BLaER1 (cell line): ENCODE measurements at regions not wholly inside any gene's neighbourhood (a gene's known extent, or its start where the extent isn't known, plus 50 kb on each side); places are given as distances from the start of the nearest gene placed in this dataset.

Experiments
- H3K27ac ChIP-seq: shearing (Covaris generic); formaldehyde crosslinking; 2 replicates; pipeline ENCODE4 v1.8.1; 2022
- H3K27me3 ChIP-seq: shearing (Covaris generic); formaldehyde crosslinking; 2 replicates; pipeline ENCODE4 v1.8.1; 2022
- H3K36me3 ChIP-seq: shearing (Covaris generic); formaldehyde crosslinking; 2 replicates; pipeline ENCODE4 v1.8.1; 2022
- H3K4me1 ChIP-seq: shearing (Covaris generic); formaldehyde crosslinking; 2 replicates; pipeline ENCODE4 v1.8.1; 2022
- H3K4me2 ChIP-seq: shearing (Covaris generic); formaldehyde crosslinking; 2 replicates; pipeline ENCODE4 v1.8.1; 2022
- H3K4me3 ChIP-seq: shearing (Covaris generic); formaldehyde crosslinking; 2 replicates; pipeline ENCODE4 v1.8.1; 2022
- H3K9ac ChIP-seq: shearing (Covaris generic); formaldehyde crosslinking; 2 replicates; pipeline ENCODE4 v1.8.1; 2022
- H3K9me3 ChIP-seq: shearing (Covaris generic); formaldehyde crosslinking; 2 replicates; pipeline ENCODE4 v1.8.1; 2022
- H4K20me1 ChIP-seq: shearing (Covaris generic); formaldehyde crosslinking; 2 replicates; pipeline ENCODE4 v1.8.1; 2022
- Cebpa-rat ChIP-seq: shearing (Covaris generic); IDR thresholded peaks from 2 replicates; pipeline ENCODE4 v1.8.1; 2022

DNA sequence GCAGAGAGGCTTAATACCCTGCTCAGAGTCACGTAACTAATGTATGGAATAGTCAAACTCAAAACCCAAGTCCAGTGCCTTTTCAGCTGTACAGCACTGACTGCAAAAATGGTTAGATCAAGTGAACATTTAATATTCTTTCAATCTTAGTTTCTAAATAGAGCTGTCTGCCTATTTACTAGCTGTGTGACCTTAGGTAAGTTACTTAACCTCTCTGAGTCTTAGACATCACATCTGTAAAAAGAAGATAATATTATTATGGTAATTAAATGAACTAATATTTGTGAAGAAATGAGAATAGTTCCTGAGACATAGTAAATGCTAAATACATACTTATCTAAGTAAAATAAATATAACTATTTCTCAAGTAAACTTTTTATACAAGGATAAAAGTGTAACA, 235.5 kb downstream of the SAMD5 start:
- no peak overlapping the region for H3K4me3 ChIP-seq
- H3K9ac ChIP-seq, result no peak overlapping the region
- H3K9me3 ChIP-seq, result no peaks in the 10 kb centered on the region
- H3K4me1 ChIP-seq, result peaks cover 4% of the 10 kb centered on the region
- no peak for TF ChIP-seq Cebpa-rat
- no peaks in the 10 kb centered on the region for H3K36me3 ChIP-seq
- H3K27ac ChIP-seq, result no peak overlapping the region
- no peak overlapping the region for H3K4me2 ChIP-seq
- no peaks in the 10 kb centered on the region for H4K20me1 ChIP-seq
- no peaks in the 10 kb centered on the region for H3K27me3 ChIP-seq

DNA sequence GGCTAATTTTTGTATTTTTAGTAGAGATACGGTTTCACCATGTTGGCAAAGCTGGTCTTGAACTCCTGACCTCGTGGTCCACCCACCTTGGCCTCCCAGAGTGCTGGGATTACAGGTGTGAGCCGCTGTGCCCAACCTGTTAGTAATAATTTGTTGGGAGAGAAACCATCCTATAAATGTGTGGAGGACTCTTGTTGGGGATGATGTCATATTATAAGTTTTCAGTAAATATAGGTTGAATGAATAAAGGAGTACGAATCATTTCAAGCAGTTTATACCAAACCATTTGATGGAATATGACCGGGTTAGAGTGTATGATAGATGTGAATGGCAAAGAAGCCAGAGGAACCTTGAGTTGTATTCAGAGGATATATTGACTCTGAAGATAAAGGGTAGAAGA, 240.8 kb downstream of the SAMD5 start:
- no peaks in the 10 kb centered on the region for H3K36me3 ChIP-seq
- H4K20me1 ChIP-seq, result no peaks in the 10 kb centered on the region
- no peaks in the 10 kb centered on the region for H3K27me3 ChIP-seq
- H3K9ac ChIP-seq, result no peak overlapping the region
- no peaks in the 10 kb centered on the region for H3K9me3 ChIP-seq
- TF ChIP-seq Cebpa-rat, result no peak
- no peak overlapping the region for H3K4me2 ChIP-seq
- H3K4me1 ChIP-seq, result no peaks in the 10 kb centered on the region
- no peak overlapping the region for H3K4me3 ChIP-seq
- H3K27ac ChIP-seq, result no peak overlapping the region

DNA sequence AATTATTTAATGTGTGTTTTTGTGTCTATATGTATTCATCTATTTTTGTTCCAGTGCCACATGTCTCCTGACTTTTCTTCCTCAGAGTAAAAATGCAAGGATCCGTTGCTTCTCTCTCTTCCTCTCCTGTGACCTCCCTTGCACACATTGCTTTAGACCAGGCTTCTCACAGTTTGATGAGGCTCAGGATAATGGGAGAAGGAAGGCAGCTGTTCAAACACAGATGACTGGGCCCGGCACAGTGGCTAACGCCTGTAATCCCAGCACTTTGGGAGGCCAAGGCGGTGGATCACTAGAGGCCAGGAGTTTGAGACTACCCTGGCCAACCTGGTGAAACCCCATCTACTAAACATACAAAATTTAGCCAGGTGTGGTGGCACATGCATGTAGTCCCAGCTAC, 241.9 kb downstream of the SAMD5 start:
- no peak overlapping the region for H3K4me3 ChIP-seq
- no peak for TF ChIP-seq Cebpa-rat
- H3K36me3 ChIP-seq, result no peaks in the 10 kb centered on the region
- no peak overlapping the region for H3K9ac ChIP-seq
- H3K4me2 ChIP-seq, result no peak overlapping the region
- no peaks in the 10 kb centered on the region for H3K4me1 ChIP-seq
- H3K9me3 ChIP-seq, result no peaks in the 10 kb centered on the region
- H3K27ac ChIP-seq, result no peak overlapping the region
- H3K27me3 ChIP-seq, result no peaks in the 10 kb centered on the region
- no peaks in the 10 kb centered on the region for H4K20me1 ChIP-seq

DNA sequence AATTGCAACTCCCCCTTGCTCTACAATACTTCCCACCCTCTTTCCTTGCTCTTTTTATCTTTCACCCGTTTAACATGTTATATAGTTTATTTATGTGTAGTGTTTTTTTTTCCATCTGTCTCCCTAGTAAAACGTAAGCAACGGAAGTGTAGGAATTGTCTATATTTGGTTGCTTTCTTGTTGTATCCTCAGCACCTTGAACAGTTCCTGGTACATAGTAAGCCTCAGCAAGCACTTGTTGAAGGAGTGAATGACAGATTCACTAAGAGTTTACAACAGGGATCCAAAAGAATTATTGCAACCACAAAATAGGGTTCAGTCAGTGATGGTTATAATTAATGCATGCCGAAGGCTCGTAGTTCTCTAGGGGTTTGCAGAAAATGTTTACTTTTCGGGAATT, 242.7 kb downstream of the SAMD5 start:
- Histone ChIP-seq H3K4me1 (no peaks in the 10 kb centered on the region), H3K9ac (no peak overlapping the region), H3K36me3 (no peaks in the 10 kb centered on the region), H4K20me1 (no peaks in the 10 kb centered on the region), H3K27me3 (no peaks in the 10 kb centered on the region), H3K4me2 (no peak overlapping the region), H3K4me3 (no peak overlapping the region), H3K27ac (no peak overlapping the region), H3K9me3 (no peaks in the 10 kb centered on the region)
- no peak for TF ChIP-seq Cebpa-rat

DNA sequence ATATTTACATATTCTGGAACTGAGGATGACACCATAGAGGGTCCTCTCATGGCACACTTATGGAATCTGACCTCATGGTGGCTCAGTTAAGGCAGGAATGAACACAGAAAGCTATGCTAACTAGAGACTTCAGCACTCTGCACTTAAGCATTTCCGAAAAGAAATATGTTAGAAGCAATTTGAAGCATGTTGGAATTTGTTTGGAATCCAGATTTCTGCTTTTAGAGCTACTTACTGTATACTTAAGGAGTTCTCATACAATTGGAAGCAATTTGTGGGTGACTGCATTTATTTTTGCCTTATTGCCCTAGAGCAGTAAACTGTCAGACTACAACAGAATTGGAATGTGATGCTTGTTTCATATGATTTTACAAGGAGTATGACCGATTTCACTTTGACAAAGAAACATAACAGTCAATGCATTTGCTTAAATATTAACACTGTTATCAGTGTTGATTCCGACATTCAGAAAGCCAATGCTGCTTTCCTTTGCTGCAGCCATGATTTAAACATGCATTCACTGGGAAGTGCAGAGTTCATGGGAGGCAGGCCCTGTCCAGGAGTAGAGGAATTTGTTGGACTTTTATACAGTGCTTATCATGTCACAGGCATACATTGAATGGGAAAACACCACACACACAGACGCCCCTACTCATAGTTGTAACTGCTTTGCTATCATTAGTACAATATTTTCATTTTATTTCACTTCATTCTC, 244.4 kb downstream of the SAMD5 start:
- Histone ChIP-seq H3K4me1 (no peaks in the 10 kb centered on the region), H3K4me3 (no peak overlapping the region), H3K27ac (no peak overlapping the region), H3K9ac (no peak overlapping the region), H3K9me3 (no peaks in the 10 kb centered on the region), H3K27me3 (no peaks in the 10 kb centered on the region), H4K20me1 (no peaks in the 10 kb centered on the region), H3K4me2 (no peak overlapping the region), H3K36me3 (no peaks in the 10 kb centered on the region)
- TF ChIP-seq Cebpa-rat, result no peak

DNA sequence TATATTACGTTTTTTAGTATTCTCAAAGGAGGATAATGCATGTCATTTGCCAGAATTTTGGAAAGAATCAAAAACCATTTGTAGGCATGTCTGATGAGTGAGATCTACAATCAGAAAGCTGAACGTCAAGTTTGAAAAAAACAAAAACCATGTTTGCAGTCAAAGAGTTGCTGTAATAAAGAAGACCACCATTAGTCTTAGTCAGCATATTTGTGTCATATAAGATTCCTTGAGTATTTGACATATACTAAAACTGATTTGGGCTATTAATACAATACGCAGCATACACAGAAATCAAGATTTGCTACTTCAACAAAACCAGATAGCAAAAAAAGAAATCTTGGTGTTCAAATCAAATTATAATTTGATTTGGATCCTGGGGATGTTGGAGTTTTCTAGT, 247.5 kb downstream of the SAMD5 start:
- H3K9ac ChIP-seq, result no peak overlapping the region
- H4K20me1 ChIP-seq, result no peaks in the 10 kb centered on the region
- no peaks in the 10 kb centered on the region for H3K36me3 ChIP-seq
- no peak overlapping the region for H3K4me2 ChIP-seq
- TF ChIP-seq Cebpa-rat, result no peak
- H3K27me3 ChIP-seq, result no peaks in the 10 kb centered on the region
- H3K27ac ChIP-seq, result no peak overlapping the region
- H3K4me3 ChIP-seq, result no peak overlapping the region
- no peaks in the 10 kb centered on the region for H3K9me3 ChIP-seq
- no peaks in the 10 kb centered on the region for H3K4me1 ChIP-seq

DNA sequence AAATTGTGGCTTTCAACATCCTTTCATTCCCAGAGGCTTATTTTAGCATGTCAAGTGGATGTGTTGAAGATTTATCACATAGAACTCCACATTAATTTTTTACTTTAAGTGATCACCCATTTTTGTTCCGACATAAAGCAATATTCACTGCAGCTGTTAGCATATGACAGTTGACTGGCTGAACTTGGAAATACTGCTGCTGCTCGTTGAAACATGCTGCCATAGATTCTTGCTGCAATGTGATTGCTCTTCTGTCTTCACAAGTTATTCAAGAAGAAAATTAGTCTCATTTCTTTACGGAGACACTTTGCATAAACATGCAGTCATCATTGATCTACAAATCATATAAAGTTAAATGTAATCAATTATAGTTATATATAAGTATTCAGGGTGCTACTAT, 248.4 kb downstream of the SAMD5 start:
- Histone ChIP-seq H3K4me1 (no peaks in the 10 kb centered on the region), H4K20me1 (no peaks in the 10 kb centered on the region), H3K27ac (no peak overlapping the region), H3K4me2 (no peak overlapping the region), H3K36me3 (no peaks in the 10 kb centered on the region), H3K27me3 (no peaks in the 10 kb centered on the region), H3K9me3 (no peaks in the 10 kb centered on the region), H3K9ac (no peak overlapping the region), H3K4me3 (no peak overlapping the region)
- TF ChIP-seq Cebpa-rat, result no peak

DNA sequence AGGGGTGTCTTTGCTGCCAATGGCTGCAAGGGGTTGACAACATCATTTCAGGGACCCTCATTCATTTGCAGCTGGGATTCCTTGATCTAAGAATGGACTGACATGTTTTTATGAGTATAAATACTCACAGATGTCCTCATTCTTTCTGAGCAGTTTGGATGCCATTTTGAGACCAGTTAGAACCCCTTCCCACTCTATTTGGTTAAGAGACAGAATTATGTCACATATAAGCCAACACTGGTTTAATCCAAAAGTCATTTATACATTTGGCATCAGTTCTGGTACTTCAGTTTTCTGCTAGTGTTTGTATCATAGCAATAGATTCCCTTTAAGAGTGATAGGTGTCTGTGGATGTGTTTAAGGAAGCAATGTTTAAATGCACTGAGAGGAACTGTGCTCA, 248.8 kb downstream of the SAMD5 start:
- Histone ChIP-seq H3K4me1 (no peaks in the 10 kb centered on the region), H3K9ac (no peak overlapping the region), H3K36me3 (no peaks in the 10 kb centered on the region), H3K27ac (no peak overlapping the region), H3K9me3 (no peaks in the 10 kb centered on the region), H3K4me2 (no peak overlapping the region), H4K20me1 (no peaks in the 10 kb centered on the region), H3K27me3 (no peaks in the 10 kb centered on the region), H3K4me3 (no peak overlapping the region)
- TF ChIP-seq Cebpa-rat, result no peak

DNA sequence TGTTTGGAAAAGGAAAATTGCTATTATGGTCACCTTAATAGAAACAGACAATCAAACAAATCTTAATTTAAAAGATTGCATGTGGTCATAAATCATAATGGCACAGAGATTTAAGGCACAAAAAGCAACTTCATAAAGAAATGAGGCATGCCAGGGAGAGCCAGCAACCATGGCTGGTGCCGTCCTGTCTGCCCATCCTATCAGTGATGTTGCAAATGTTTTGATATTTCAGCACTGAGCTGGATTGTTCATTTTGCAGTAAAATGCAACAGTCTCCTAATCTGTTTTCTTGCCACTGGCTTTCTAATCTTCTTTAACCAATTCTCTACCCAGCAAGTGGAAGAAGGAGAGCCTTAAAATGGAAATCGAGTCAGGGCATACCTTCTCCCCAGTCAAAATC, 249.8 kb downstream of the SAMD5 start:
- no peak for TF ChIP-seq Cebpa-rat

DNA sequence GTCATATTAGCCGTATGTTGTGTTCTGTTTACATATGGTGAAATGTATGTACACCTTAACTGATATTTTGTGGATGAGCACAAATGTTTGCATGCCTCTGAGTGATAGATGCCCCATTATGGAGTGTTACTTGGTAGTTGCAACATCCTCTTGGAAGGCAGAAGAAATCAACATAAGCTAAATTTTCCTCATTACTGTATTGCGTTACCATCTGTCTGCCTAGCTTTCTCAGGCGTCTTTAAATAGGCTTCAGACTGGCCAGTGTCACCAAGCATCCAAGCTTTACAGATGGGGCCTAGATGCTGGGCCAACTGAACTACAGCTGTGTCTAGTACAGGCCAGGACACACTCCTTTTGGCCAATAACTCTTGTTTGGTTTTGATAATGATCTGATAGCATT, 250.6 kb downstream of the SAMD5 start:
- Histone ChIP-seq H3K27ac (no peak overlapping the region), H3K9ac (no peak overlapping the region)

More for the DNA sequence above, 249.8 kb downstream of the SAMD5 start:
- Histone ChIP-seq H3K4me2 (no peak overlapping the region), H3K4me3 (no peak overlapping the region), H3K9me3 (no peaks in the 10 kb centered on the region), H3K27ac (no peak overlapping the region), H3K27me3 (no peaks in the 10 kb centered on the region), H4K20me1 (no peaks in the 10 kb centered on the region), H3K4me1 (no peaks in the 10 kb centered on the region), H3K9ac (no peak overlapping the region), H3K36me3 (no peaks in the 10 kb centered on the region)

DNA sequence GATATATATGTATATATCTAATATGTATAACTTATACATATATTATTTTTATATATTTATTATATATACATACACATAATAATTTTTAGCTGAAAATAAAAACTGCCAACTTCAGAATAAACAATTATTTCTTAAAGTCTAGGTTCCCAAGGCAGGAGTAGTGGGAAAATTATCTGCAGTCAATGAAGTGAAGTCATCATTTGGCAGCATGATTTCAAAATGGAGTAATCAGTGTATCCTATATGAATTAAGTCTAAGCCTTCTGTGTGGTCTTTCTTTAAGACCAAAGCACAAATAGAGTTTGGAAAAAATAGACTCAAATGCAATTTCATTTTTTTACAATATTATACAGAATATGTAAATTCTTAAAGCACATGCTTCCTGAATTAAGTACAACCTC, 251.0 kb downstream of the SAMD5 start:
- Histone ChIP-seq H3K27me3 (no peaks in the 10 kb centered on the region), H3K9ac (no peak overlapping the region), H3K4me1 (no peaks in the 10 kb centered on the region), H4K20me1 (no peaks in the 10 kb centered on the region), H3K36me3 (no peaks in the 10 kb centered on the region), H3K27ac (no peak overlapping the region), H3K9me3 (no peaks in the 10 kb centered on the region), H3K4me2 (no peak overlapping the region), H3K4me3 (no peak overlapping the region)
- TF ChIP-seq Cebpa-rat, result no peak

More for the DNA sequence above, 250.6 kb downstream of the SAMD5 start:
- TF ChIP-seq Cebpa-rat, result peak; percentile 17; the same call in 1 of the 2 replicates
- no peaks in the 10 kb centered on the region for H3K9me3 ChIP-seq
- no peak overlapping the region for H3K4me3 ChIP-seq
- H3K4me2 ChIP-seq, result no peak overlapping the region
- no peaks in the 10 kb centered on the region for H3K4me1 ChIP-seq
- no peaks in the 10 kb centered on the region for H3K36me3 ChIP-seq
- H3K27me3 ChIP-seq, result no peaks in the 10 kb centered on the region
- no peaks in the 10 kb centered on the region for H4K20me1 ChIP-seq
